HG03175 (cell line): ENCODE measurements at regions not wholly inside any gene's neighbourhood (a gene's known extent, or its start where the extent isn't known, plus 50 kb on each side); places are given as distances from the start of the nearest gene placed in this dataset.

Experiments used
- ATAC-seq: cut with Tn5 transposase; IDR thresholded peaks from one replicate; pipeline ENCODE4 v1.9.1; 2021; ENCODE audit warnings: mild to moderate bottlenecking, moderate library complexity; ENCODE audit not compliant: unreplicated experiment

GRCh38 chr2:215749092-215749957, 264.0 kb downstream of the MREG start:
- ATAC-seq, result peak; percentile 45

GRCh38 chr2:215748446-215748845, 264.9 kb downstream of the MREG start:
- no peak for ATAC-seq

DNA sequence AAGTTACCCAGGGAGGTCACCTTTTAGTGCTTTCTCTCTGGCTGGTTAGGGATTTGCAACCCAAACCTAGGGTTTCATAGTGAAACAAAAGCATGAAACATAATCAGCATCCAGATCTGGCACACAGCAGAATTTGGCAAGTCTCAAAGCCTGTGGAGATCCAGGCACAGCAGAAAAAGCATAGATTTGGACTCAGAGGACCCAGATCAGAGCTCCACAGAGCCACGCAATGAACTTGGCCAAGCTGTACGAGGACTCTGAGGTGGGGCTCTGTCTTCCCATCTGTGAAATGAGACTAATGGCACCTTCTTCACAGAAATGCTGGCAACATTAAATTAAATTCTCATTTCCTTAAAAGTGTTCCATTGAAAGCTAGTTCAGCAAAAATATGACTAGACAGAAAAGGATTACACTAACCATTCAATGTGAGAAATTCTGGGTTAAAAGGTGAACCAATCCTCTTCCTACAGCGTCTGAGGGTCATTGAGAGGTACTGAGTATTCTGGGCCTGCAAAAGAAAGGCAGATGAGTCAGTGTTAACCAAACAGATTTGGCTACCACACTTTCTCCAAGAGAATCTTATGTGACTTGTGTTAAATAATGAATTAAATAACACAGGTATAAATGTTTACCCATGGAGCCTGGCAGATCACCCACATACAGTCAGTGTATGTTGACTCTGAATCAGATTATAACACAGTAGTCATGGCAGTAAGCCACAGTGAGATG, 266.3 kb downstream of the MREG start:
- ATAC-seq, result no peak

DNA sequence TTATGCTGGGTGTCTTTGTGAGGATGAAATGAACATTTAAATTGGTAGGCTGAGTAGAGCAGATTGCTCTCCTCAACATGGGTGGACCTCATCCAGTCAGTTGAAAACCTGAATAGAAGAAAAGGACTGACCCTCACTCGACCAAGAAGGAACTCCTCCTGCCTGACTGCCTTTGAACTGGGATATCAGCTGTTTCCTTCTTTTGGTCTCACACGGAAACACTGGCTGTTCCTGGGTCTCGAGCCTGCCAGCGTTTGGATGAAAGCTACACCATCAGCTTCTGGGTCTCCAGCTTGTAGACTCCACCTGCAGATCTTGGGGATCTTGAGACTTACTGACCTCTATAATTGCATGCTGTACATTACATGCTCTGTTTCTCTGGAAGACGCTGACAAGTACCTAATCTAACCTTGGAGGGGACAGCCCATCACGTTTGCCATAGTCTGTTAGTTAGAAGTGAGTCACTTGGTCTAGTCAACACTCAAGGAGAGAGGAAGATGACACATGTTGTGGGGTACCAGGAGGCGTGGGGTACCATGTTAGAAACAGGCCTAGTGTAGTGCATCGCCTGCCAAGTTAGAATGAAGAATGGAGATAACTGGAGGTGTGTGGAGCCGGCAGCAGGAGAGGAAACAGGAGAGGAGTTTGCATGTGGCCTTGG, 267.0 kb downstream of the MREG start:
- no peak for ATAC-seq

- ATAC-seq, result no peak
Observed at GRCh38 chr2:215745331-215745730, 268.0 kb downstream of the MREG start.

- no peak for ATAC-seq
Observed at GRCh38 chr2:215744514-215744913, 268.8 kb downstream of the MREG start.

DNA sequence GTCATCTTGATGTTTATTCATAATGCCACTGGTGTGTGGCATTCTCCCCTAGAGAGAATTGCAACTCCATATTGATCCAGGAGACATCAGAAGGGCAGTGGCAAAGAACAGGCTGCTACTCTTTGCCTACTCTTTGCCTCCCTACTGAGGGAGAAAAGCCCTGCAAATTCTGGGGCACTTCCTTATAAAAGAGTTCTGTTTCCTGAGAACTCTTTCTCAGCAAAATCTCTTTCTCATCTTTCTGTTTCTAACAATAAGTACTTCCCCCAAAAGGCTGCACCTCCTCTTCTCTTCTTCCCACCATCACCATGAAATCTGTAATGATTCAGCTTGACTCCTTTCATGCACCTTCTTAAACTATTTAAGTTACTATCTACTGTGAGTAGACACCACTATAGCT, 270.3 kb downstream of the MREG start:
- ATAC-seq, result no peak

DNA sequence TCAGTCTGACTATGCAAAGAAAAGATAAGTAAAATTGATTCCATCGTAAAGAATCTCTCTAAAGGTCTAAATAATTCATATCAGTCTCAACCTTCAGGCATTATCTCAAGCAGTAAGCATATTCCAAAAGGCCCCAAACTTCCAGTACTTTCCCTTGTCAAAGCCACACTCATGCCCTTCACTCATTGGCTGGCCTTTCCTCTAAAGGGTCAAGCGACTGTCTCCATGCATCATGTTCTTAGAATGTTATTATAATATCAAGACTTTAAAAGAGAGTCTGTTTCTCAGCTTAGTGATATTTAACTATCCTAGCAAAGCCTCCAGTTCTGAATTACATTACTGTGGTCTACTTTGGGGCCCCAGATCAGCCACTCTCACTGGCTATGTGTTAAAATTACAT, 271.3 kb downstream of the MREG start:
- no peak for ATAC-seq

- no peak for ATAC-seq
Observed at GRCh38 chr2:215740071-215740470, 273.3 kb downstream of the MREG start.

DNA sequence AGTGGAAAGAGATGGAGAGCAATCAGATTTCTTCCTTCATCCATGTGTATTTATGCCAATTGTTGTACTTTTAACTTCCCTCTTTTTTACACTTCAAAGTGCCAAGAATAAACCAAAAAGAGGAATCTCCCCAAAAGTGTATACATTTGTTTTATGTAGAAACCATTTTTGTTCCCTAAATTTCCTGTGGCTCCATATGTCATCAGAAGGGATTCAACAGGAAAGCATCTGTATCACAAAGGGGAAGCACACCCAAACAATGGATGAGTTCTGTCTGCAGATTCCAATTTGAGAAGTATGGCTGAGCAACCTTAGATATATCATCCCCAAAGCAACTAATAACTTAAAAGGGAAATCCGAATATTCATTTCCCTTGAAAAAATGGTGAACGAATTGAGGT, 275.0 kb downstream of the MREG start:
- ATAC-seq, result no peak

DNA sequence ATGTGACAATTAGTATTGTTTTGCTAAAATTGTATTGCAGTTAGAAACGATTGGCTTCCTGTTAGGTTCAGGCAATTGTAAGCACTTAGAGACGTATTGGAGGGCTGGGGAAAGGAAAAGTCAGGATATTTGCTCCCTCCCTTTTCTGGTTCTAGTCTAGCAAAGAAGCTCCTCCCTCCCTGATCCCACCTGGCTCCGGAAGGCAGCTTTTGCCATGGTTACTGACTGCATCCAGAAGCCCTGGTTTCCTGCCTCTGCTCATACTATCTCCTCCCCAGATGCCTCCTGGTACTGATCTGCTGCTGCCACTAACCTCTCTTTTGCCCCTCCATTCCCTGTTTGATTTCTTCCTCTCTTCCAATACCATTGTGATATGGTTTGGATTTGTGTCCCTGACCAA, 275.9 kb downstream of the MREG start:
- no peak for ATAC-seq

DNA sequence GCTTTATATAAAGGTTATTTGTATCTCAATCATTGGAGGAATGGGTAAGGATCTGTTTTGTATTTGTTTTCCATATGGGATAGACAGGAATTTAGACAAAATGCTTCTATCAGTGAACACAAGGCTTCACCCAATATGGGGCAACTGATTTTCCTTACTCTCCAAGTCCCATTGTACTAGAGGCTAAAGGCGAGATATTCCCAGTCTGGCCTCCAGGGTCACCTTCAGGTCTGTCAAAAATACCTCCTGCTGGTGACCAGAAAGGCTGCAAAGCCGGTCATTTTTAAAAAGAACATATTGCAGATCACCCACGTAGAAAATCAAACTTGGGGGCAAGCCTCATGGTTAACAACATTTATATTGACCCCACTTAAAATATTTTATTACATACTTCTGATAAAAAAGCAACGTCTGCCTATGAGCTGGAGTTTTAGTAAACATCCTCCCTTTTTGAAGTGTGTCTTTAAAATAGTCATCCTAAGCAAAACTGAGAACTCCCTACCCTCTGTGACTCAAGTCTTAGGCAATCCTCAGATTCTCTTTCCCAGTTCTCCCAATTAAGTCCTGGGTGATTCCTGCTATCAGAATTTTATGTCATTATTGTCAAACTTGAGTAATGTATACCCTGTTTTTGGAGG, 276.6 kb downstream of the MREG start:
- ATAC-seq, result no peak

DNA sequence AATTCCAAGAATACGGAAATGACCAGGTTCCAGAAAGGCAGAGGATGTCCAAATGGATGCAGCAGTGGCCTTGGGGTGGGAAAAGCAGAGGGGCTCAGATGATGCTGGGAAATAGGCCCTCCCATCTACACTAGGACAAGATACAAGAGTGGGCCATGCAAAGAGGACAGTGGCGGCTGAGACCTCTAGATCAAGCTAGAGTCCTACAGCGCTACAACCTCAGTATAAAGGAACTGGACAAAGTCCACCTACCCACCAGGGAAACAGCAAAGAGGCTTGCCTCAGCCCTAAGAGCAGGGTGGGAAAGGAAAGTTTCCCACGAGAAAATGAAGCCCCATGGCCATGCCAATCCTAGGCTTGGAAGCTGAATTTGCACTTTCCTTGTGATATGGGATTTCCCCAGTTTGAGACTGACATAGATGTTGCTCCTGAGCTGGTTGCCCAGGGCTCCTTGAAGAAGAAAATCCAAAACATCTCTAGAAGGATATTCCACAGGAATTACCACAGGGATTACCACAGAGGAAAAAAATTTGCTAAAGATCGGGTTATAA, 282.2 kb downstream of the MREG start:
- no peak for ATAC-seq

- ATAC-seq, result no peak
Observed at GRCh38 chr2:215729985-215730620, 283.2 kb downstream of the MREG start.

DNA sequence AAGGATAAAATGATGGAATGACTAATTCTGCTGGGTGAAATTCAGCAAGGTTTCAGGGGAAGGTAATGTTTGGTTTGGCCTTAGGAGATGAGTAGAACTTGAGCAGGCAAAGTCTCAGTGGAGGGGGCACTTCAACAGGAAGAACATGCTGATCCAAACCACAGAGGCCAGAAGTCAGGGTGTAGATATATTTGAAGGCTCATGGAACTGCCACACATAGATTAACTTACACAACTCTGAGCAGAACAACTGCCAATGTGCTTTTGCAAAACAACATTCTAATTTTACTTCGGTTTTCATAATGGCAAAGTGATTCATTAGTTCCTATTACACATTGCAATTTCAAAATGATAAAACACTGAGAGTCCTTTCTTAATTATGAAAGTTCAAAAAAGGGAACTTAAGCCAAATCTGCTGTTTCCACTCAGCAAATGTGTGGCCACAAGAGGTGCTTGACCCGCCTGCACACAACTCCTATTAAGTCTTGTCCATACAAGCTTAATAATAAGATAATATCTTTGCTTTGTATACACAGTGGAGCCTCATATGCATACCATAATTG, 284.8 kb downstream of the MREG start:
- ATAC-seq, result peak; percentile 86

DNA sequence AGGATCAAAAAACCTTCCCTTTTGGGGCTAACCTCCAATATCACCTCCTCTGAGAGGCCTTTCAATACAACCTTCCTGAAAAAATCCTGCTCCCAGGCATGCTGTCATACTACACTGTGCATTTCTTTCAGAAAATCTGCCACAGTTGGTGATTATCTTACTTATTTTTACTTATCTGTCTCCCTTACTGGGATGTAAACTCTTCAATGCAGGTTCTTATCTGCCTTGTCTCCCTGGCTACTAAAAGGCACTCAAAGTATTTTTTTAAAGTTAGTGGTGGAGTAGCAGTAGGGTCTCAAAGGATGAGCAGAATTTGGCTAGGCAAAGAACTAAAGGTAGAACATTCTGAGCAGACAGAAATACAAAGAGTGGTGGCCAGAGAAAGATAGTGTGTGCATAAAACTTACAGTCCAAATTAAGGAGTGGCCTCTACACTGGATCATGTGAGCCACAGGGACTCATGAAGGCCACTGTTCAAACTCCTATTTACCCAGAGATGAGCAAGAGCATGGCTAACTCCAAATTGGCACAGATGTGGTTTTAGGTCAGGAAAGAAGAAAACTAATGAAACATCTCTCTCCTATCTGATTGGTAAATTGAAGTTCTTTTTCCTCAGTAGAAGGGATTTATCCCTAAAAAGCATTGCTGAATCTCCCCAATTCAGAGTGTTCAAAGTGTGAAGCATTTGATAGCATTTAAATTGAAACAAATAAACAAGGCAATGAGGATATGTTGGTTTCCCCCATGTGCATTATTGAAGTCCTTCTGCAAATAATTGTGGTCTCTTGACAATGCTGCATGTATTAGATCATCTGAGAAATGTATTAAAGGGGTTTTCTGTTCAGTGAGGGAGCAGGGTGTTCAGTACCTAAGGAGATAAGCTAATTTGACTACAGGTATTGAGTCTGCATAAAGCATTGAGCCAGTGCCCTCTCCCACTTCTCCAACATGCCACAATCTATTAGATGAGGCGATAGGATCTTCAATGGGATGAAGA, 285.5 kb downstream of the MREG start:
- ATAC-seq, result peak; percentile 12

GRCh38 chr2:215726070-215726469, 287.3 kb downstream of the MREG start:
- ATAC-seq, result no peak

- no peak for ATAC-seq
Observed at GRCh38 chr2:215724146-215724545, 288.3 kb upstream of the FN1 start.

GRCh38 chr2:215723631-215724011, 287.8 kb upstream of the FN1 start:
- ATAC-seq, result no peak
